Activated T-cell treated with anti-CD3 and anti-CD28 coated beads, Interleukin-2, amount 50 U/mL, for 4 hours (primary cell): ENCODE measurements at regions not wholly inside any gene's neighbourhood (a gene's known extent, or its start where the extent isn't known, plus 50 kb on each side); places are given as distances from the start of the nearest gene placed in this dataset.

Source experiments
- ATAC-seq, 2 donors: fragments of 200-7000 bp; cut with Tn5 transposase; one replicate each; pipeline ENCODE4 v1.10.0; 2021
- DNase-seq: peaks from one replicate; pipeline ENCODE4 v3.0.0-alpha.2; 2020
- H3K27me3 Mint-ChIP-seq: one replicate; pipeline ENCODE4 v1.8.0; 2021; ENCODE audit warnings: low read depth, mixed read lengths
- H3K36me3 Mint-ChIP-seq: one replicate; pipeline ENCODE4 v1.8.0; 2022; ENCODE audit warnings: mixed read lengths; ENCODE audit not compliant: insufficient read depth
- H3K4me1 Mint-ChIP-seq: one replicate; pipeline ENCODE4 v1.8.0; 2021; ENCODE audit warnings: low read depth, mixed read lengths
- H3K4me3 Mint-ChIP-seq: one replicate; pipeline ENCODE4 v1.8.0; 2021; ENCODE audit warnings: mild to moderate bottlenecking, moderate library complexity, mixed read lengths
- H3K9me3 Mint-ChIP-seq: one replicate; pipeline ENCODE4 v1.8.0; 2021; ENCODE audit warnings: mixed read lengths

GRCh38 chr6:14703586-14703985, 542.3 kb upstream of the JARID2 start:
- Mint-ChIP-seq H3K36me3 (no peaks in the 10 kb centered on the region), H3K9me3 (peaks cover 7% of the 10 kb centered on the region), H3K4me3 (no peak overlapping the region), H3K27me3 (no peaks in the 10 kb centered on the region), H3K4me1 (peaks cover 32% of the 10 kb centered on the region)
- no peak for ATAC-seq
- DNase-seq: no peak

GRCh38 chr6:14704383-14705271, 541.2 kb upstream of the JARID2 start:
- no peak overlapping the region for H3K4me3 Mint-ChIP-seq
- no peaks in the 10 kb centered on the region for H3K36me3 Mint-ChIP-seq

GRCh38 chr6:14705841-14706377, 540.0 kb upstream of the JARID2 start:
- H3K4me1 Mint-ChIP-seq: peaks cover 37% of the 10 kb centered on the region
- no peaks in the 10 kb centered on the region for H3K9me3 Mint-ChIP-seq
- ATAC-seq: no peak

More at GRCh38 chr6:14704383-14705271, 541.2 kb upstream of the JARID2 start:
- DNase-seq: no peak
- Mint-ChIP-seq H3K9me3 (peaks cover 7% of the 10 kb centered on the region), H3K27me3 (no peaks in the 10 kb centered on the region), H3K4me1 (peaks cover 32% of the 10 kb centered on the region)
- ATAC-seq: no peak

GRCh38 chr6:14706378-14706929, 539.4 kb upstream of the JARID2 start:
- ATAC-seq: peak; percentile 86 to 90
- Mint-ChIP-seq H3K27me3 (no peaks in the 10 kb centered on the region), H3K4me1 (peaks cover 43% of the 10 kb centered on the region), H3K4me3 (peak overlapping the region; percentile 2), H3K36me3 (no peaks in the 10 kb centered on the region), H3K9me3 (no peaks in the 10 kb centered on the region)
- peak; percentile 60 for DNase-seq

More at GRCh38 chr6:14705841-14706377, 540.0 kb upstream of the JARID2 start:
- H3K36me3 Mint-ChIP-seq: no peaks in the 10 kb centered on the region
- no peaks in the 10 kb centered on the region for H3K27me3 Mint-ChIP-seq
- no peak for DNase-seq
- no peak overlapping the region for H3K4me3 Mint-ChIP-seq

GRCh38 chr6:14707276-14707675, 538.6 kb upstream of the JARID2 start:
- ATAC-seq (no peak), DNase-seq (no peak)
- peaks cover 43% of the 10 kb centered on the region for H3K4me1 Mint-ChIP-seq
- no peaks in the 10 kb centered on the region for H3K9me3 Mint-ChIP-seq
- H3K27me3 Mint-ChIP-seq: no peaks in the 10 kb centered on the region
- H3K4me3 Mint-ChIP-seq: no peak overlapping the region
- no peaks in the 10 kb centered on the region for H3K36me3 Mint-ChIP-seq

GRCh38 chr6:14707971-14708465, 537.9 kb upstream of the JARID2 start:
- Mint-ChIP-seq H3K9me3 (no peaks in the 10 kb centered on the region), H3K27me3 (no peaks in the 10 kb centered on the region), H3K4me1 (peaks cover 46% of the 10 kb centered on the region), H3K4me3 (no peak overlapping the region), H3K36me3 (no peaks in the 10 kb centered on the region)
- no peak for ATAC-seq
- DNase-seq: no peak

- Mint-ChIP-seq H3K36me3 (no peaks in the 10 kb centered on the region), H3K27me3 (no peaks in the 10 kb centered on the region), H3K9me3 (no peaks in the 10 kb centered on the region), H3K4me3 (no peak overlapping the region), H3K4me1 (peaks cover 47% of the 10 kb centered on the region)
- ATAC-seq (no peak), DNase-seq (no peak)
These were observed 536.7 kb upstream of the JARID2 start for GRCh38 chr6:14709066-14709670.

GRCh38 chr6:14709900-14710299, 536.0 kb upstream of the JARID2 start:
- Mint-ChIP-seq H3K4me3 (no peak overlapping the region), H3K9me3 (no peaks in the 10 kb centered on the region), H3K4me1 (peaks cover 43% of the 10 kb centered on the region), H3K27me3 (no peaks in the 10 kb centered on the region), H3K36me3 (no peaks in the 10 kb centered on the region)
- ATAC-seq: no peak
- DNase-seq: no peak

- DNase-seq (no peak), ATAC-seq (no peak)
- peaks cover 39% of the 10 kb centered on the region for H3K4me1 Mint-ChIP-seq
- H3K9me3 Mint-ChIP-seq: no peaks in the 10 kb centered on the region
- no peaks in the 10 kb centered on the region for H3K27me3 Mint-ChIP-seq
- H3K36me3 Mint-ChIP-seq: no peaks in the 10 kb centered on the region
- no peak overlapping the region for H3K4me3 Mint-ChIP-seq
These were observed 535.4 kb upstream of the JARID2 start for GRCh38 chr6:14710421-14710820.

- no peaks in the 10 kb centered on the region for H3K9me3 Mint-ChIP-seq
- H3K27me3 Mint-ChIP-seq: no peaks in the 10 kb centered on the region
- peak; percentile 74 to 83 for ATAC-seq
- no peak for DNase-seq
- H3K4me3 Mint-ChIP-seq: peak overlapping the region; percentile 41
- H3K4me1 Mint-ChIP-seq: peaks cover 35% of the 10 kb centered on the region
- H3K36me3 Mint-ChIP-seq: no peaks in the 10 kb centered on the region
These were observed 534.7 kb upstream of the JARID2 start for GRCh38 chr6:14711056-14711703.

- Mint-ChIP-seq H3K27me3 (no peaks in the 10 kb centered on the region), H3K9me3 (no peaks in the 10 kb centered on the region), H3K4me1 (peaks cover 32% of the 10 kb centered on the region), H3K36me3 (no peaks in the 10 kb centered on the region), H3K4me3 (no peak overlapping the region)
- DNase-seq (no peak), ATAC-seq (no peak)
These were observed 534.0 kb upstream of the JARID2 start for GRCh38 chr6:14711704-14712379.

- Mint-ChIP-seq H3K4me3 (no peak overlapping the region), H3K36me3 (no peaks in the 10 kb centered on the region), H3K27me3 (no peaks in the 10 kb centered on the region), H3K9me3 (no peaks in the 10 kb centered on the region), H3K4me1 (peaks cover 29% of the 10 kb centered on the region)
- DNase-seq (no peak), ATAC-seq (no peak)
These were observed 532.6 kb upstream of the JARID2 start for GRCh38 chr6:14713008-14713960.
